ENCODE measurements at regions not wholly inside any gene's neighbourhood (a gene's known extent, or its start where the extent isn't known, plus 50 kb on each side); places are given as distances from the start of the nearest gene placed in this dataset.
A peak's percentile ranks its signal among the peaks of the same experiment; 100 is the strongest.

GRCh38 chr15:67945951-67946700 is 106.3 kb upstream of the RNU6-1 start:
- Histone ChIP-seq H3K4me1 (ENCODE audit: control insufficient read depth, extremely low read depth, insufficient read depth, low read length) (no peaks in the 10 kb centered on the region), H3K4me3 (replicated peaks in 1 of 3; ENCODE audit: insufficient read depth in 1 of 3, low read depth in 1 of 3, low read length in 3 of 3) (no peak overlapping the region), H3K4me2 (ENCODE audit: insufficient read depth, low read length) (no peak overlapping the region), H3K9ac (replicated peaks; ENCODE audit: extremely low read depth, insufficient read depth, low read length) (no peak overlapping the region), H3K79me2 (ENCODE audit: control insufficient read depth, insufficient read depth, low read length) (no peaks in the 10 kb centered on the region), H3K9me1 (replicated peaks; ENCODE audit: control insufficient read depth, extremely low read depth, insufficient read depth, low read length) (no peaks in the 10 kb centered on the region), H4K20me1 (replicated peaks; ENCODE audit: control insufficient read depth, extremely low read depth, insufficient read depth, low read length) (no peaks in the 10 kb centered on the region), H3K27ac (ENCODE audit: insufficient read depth, low read depth, low read length) (no peak overlapping the region), H3K9me3 (replicated peaks; ENCODE audit: control insufficient read depth, insufficient read depth, low read length) (no peaks in the 10 kb centered on the region), H3K27me3 (ENCODE audit: control insufficient read depth in 2 of 2, insufficient read depth in 2 of 2, low read length in 2 of 2) (no peaks in the 10 kb centered on the region), H3K36me3 (ENCODE audit: control insufficient read depth in 2 of 2, extremely low read depth in 1 of 2, insufficient read depth in 2 of 2, low read length in 2 of 2) (no peaks in the 10 kb centered on the region), H2AFZ (ENCODE audit: low read depth, low read length) (no peak overlapping the region)
- ChIA-PET CTCF (interaction anchor here (1.0 to 1.7 kb wide), 2 partner anchors 10 to 22 kb away, joined by 3 to 5 read pairs; no protein-coding TSS in a partner anchor), POLR2A (no interaction called here)
- no peak for DNase-seq (ENCODE audit: low read depth, low spot score)
- BruUV-seq (replicated peaks): TSS peak; percentile 25
- intact Hi-C loops (cut with micrococcal nuclease) (no loop called here), dilution Hi-C loops (cut with MboI; ENCODE audit: extremely low pct_ligation_motif_present, low sequenced_read_pairs) (no loop called here)
- TF ChIP-seq MAX (IDR thresholded peaks at IDR 0.05; ENCODE audit: insufficient read depth, insufficient read length) (peak; percentile 62), GATA2 (IDR thresholded peaks at IDR 0.05; ENCODE audit: insufficient read depth, insufficient read length, low read depth, low read length) (no peak)
- no peak for FAIRE-seq

GRCh38 chr15:67946701-67947100 is 106.9 kb upstream of the RNU6-1 start:
- no peaks in the 10 kb centered on the region for H3K4me1 ChIP-seq (ENCODE audit: control insufficient read depth, extremely low read depth, insufficient read depth, low read length)
- ChIA-PET POLR2A (no interaction called here), CTCF (interaction anchor here (1.7 kb wide), 1 partner anchor 21 kb away, joined by 5 read pairs; no protein-coding TSS in a partner anchor)
- no peak overlapping the region for H3K27ac ChIP-seq (ENCODE audit: insufficient read depth, low read depth, low read length)
- dilution Hi-C loops (cut with MboI; ENCODE audit: extremely low pct_ligation_motif_present, low sequenced_read_pairs): no loop called here
- no peaks in the 10 kb centered on the region for H3K9me1 ChIP-seq (replicated peaks; ENCODE audit: control insufficient read depth, extremely low read depth, insufficient read depth, low read length)
- FAIRE-seq: peak; percentile 33
- no peaks in the 10 kb centered on the region for H3K36me3 ChIP-seq (ENCODE audit: control insufficient read depth in 2 of 2, extremely low read depth in 1 of 2, insufficient read depth in 2 of 2, low read length in 2 of 2)
- H3K4me3 ChIP-seq (replicated peaks in 1 of 3; ENCODE audit: insufficient read depth in 1 of 3, low read depth in 1 of 3, low read length in 3 of 3): no peak overlapping the region
- no peak overlapping the region for H3K4me2 ChIP-seq (ENCODE audit: insufficient read depth, low read length)
- no peak for DNase-seq (ENCODE audit: low read depth, low spot score)
- TF ChIP-seq MAX (IDR thresholded peaks at IDR 0.05; ENCODE audit: insufficient read depth, insufficient read length): no peak
- no peak for TF ChIP-seq POLR2A (IDR thresholded peaks at IDR 0.05; ENCODE audit: low read depth, low read length)
- no peak for TF ChIP-seq FOS (IDR thresholded peaks at IDR 0.05; ENCODE audit: borderline replicate concordance, insufficient read depth, low read length)
- no peak overlapping the region for H2AFZ ChIP-seq (ENCODE audit: low read depth, low read length)
- no peaks in the 10 kb centered on the region for H3K79me2 ChIP-seq (ENCODE audit: control insufficient read depth, insufficient read depth, low read length)
- H4K20me1 ChIP-seq (replicated peaks; ENCODE audit: control insufficient read depth, extremely low read depth, insufficient read depth, low read length): no peaks in the 10 kb centered on the region
- H3K27me3 ChIP-seq (ENCODE audit: control insufficient read depth in 2 of 2, insufficient read depth in 2 of 2, low read length in 2 of 2): no peaks in the 10 kb centered on the region
- intact Hi-C loops (cut with micrococcal nuclease): no loop called here
- H3K9me3 ChIP-seq (replicated peaks; ENCODE audit: control insufficient read depth, insufficient read depth, low read length): no peaks in the 10 kb centered on the region
- no TSS peak for BruUV-seq (replicated peaks)
- H3K9ac ChIP-seq (replicated peaks; ENCODE audit: extremely low read depth, insufficient read depth, low read length): no peak overlapping the region
